Neural progenitor cell (in vitro differentiated cells): ENCODE measurements at regions not wholly inside any gene's neighbourhood (a gene's known extent, or its start where the extent isn't known, plus 50 kb on each side); places are given as distances from the start of the nearest gene placed in this dataset.

Experiments
- EZH2 ChIP-seq: fragments of 200-600 bp; sonication (generic); IDR thresholded peaks from 2 replicates; pipeline ENCODE4 v1.6.1; 2017; ENCODE audit warnings: antibody characterized with exemption, mild to moderate bottlenecking, moderate library complexity
- TF ChIP-seq, protein P1 (sequence below): fragments of 200-600 bp; sonication (generic); IDR thresholded peaks from 2 replicates; pipeline ENCODE4 v1.5.1; 2017; ENCODE audit warnings: antibody characterized with exemption, mild to moderate bottlenecking

DNA sequence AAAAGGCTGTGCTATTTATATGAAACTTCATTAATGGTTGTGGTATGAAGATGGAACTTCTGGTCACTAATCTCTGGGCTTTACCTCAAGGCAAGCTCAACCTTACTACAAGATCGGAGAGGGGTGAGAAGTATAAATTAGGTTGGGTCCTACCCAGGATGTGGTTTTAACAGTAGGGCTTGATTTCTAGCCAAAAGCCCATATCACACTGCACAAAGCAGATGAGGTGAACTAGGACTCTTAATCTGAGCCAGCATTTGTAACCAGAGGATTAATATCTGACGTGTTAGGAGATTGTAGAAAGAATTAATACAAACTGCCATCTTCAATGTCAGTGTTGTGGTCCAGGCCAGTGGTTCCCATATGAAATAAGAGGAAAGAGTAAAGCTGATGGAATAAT, 86.4 kb upstream of the RGPD4 start:
- TF ChIP-seq, protein P1, sequence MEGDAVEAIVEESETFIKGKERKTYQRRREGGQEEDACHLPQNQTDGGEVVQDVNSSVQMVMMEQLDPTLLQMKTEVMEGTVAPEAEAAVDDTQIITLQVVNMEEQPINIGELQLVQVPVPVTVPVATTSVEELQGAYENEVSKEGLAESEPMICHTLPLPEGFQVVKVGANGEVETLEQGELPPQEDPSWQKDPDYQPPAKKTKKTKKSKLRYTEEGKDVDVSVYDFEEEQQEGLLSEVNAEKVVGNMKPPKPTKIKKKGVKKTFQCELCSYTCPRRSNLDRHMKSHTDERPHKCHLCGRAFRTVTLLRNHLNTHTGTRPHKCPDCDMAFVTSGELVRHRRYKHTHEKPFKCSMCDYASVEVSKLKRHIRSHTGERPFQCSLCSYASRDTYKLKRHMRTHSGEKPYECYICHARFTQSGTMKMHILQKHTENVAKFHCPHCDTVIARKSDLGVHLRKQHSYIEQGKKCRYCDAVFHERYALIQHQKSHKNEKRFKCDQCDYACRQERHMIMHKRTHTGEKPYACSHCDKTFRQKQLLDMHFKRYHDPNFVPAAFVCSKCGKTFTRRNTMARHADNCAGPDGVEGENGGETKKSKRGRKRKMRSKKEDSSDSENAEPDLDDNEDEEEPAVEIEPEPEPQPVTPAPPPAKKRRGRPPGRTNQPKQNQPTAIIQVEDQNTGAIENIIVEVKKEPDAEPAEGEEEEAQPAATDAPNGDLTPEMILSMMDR = no peak
- TF ChIP-seq EZH2 = no peak
